Head of caudate nucleus (tissue), 42 donors: ENCODE measurements at regions not wholly inside any gene's neighbourhood (a gene's known extent, or its start where the extent isn't known, plus 50 kb on each side); places are given as distances from the start of the nearest gene placed in this dataset.
"Not testable (repeated sequence)": the region's sequence is repeated elsewhere in the genome, so short reads cannot be mapped to it uniquely, and the experiment has no call there.

Experiments
- DNase-seq, 42 donors: peaks; one replicate each; pipeline versions ENCODE4 v3.0.0 to v3.0.0-alpha.2; 2020 to 2021; ENCODE audit warnings: mixed read lengths in 7 of 42
- intact Hi-C: fragments of 100-400 bp; cut with DNase I; formaldehyde crosslinking; loops from one replicate; pipeline ENCODE4 v1.15.0; 2022

GRCh38 chr17:37859451-37859850 lies 64.8 kb upstream of the TBC1D3K start:
- intact Hi-C loops, result no loop called here
- DNase-seq, result no peak

- intact Hi-C loops, DNase-seq: not testable (repeated sequence)
These were observed 65.8 kb upstream of the TBC1D3K start for GRCh38 chr17:37858391-37858790.

GRCh38 chr17:37856245-37856644 lies 68.0 kb upstream of the TBC1D3K start:
- no peak for DNase-seq
- intact Hi-C loops, result no loop called here

GRCh38 chr17:37849617-37849972 lies 74.6 kb upstream of the TBC1D3K start:
- DNase-seq, result no peak
- intact Hi-C loops, result no loop called here

GRCh38 chr17:37848690-37849616 lies 75.3 kb upstream of the TBC1D3K start:
- peak in 6 of 42 donors; percentile 6 to 50 (median 21) for DNase-seq
- intact Hi-C loops, result no loop called here

GRCh38 chr17:37847811-37848331 lies 76.3 kb upstream of the TBC1D3K start:
- intact Hi-C loops, result no loop called here
- DNase-seq, result no peak

- intact Hi-C loops, result no loop called here
- no peak for DNase-seq
These were observed 77.1 kb upstream of the TBC1D3K start for GRCh38 chr17:37847102-37847501.

- intact Hi-C loops, result no loop called here
- no peak for DNase-seq
These were observed 79.3 kb upstream of the TBC1D3K start for GRCh38 chr17:37844977-37845293.

GRCh38 chr17:37844158-37844976 lies 79.8 kb upstream of the TBC1D3K start:
- intact Hi-C loops, result no loop called here
- peak in 38 of 42 donors; percentile 9 to 71 (median 42) for DNase-seq

- DNase-seq, result no peak
- intact Hi-C loops, result no loop called here
These were observed 81.8 kb upstream of the TBC1D3K start for GRCh38 chr17:37842401-37842800.

- intact Hi-C loops, result no loop called here
These were observed 83.0 kb upstream of the TBC1D3K start for GRCh38 chr17:37841232-37841631.

GRCh38 chr17:37840576-37840975 lies 83.6 kb upstream of the TBC1D3K start:
- intact Hi-C loops, result no loop called here
- DNase-seq, result no peak

More at GRCh38 chr17:37841232-37841631, 83.0 kb upstream of the TBC1D3K start:
- DNase-seq, result no peak

GRCh38 chr17:37839196-37839978 lies 84.8 kb upstream of the TBC1D3K start:
- intact Hi-C loops, result no loop called here
- no peak for DNase-seq

- no peak for DNase-seq
- intact Hi-C loops, result no loop called here
These were observed 85.9 kb upstream of the TBC1D3K start for GRCh38 chr17:37838276-37838675.

- intact Hi-C loops, result no loop called here
- no peak for DNase-seq
These were observed 87.6 kb upstream of the TBC1D3K start for GRCh38 chr17:37836593-37836992.

GRCh38 chr17:37834168-37834567 lies 89.3 kb upstream of the HNF1B start:
- intact Hi-C loops, result no loop called here

GRCh38 chr17:37833237-37833859 lies 88.5 kb upstream of the HNF1B start:
- peak in 4 of 42 donors; percentile 4 to 28 (median 23) for DNase-seq
- intact Hi-C loops, result no loop called here

More at GRCh38 chr17:37834168-37834567, 89.3 kb upstream of the HNF1B start:
- DNase-seq, result no peak

GRCh38 chr17:37831986-37832385 lies 87.1 kb upstream of the HNF1B start:
- no peak for DNase-seq
- intact Hi-C loops, result no loop called here

- intact Hi-C loops, result no loop called here
- no peak for DNase-seq
These were observed 86.6 kb upstream of the HNF1B start for GRCh38 chr17:37831492-37831891.
